ENCODE measurements at regions not wholly inside any gene's neighbourhood (a gene's known extent, or its start where the extent isn't known, plus 50 kb on each side); places are given as distances from the start of the nearest gene placed in this dataset.

DNA sequence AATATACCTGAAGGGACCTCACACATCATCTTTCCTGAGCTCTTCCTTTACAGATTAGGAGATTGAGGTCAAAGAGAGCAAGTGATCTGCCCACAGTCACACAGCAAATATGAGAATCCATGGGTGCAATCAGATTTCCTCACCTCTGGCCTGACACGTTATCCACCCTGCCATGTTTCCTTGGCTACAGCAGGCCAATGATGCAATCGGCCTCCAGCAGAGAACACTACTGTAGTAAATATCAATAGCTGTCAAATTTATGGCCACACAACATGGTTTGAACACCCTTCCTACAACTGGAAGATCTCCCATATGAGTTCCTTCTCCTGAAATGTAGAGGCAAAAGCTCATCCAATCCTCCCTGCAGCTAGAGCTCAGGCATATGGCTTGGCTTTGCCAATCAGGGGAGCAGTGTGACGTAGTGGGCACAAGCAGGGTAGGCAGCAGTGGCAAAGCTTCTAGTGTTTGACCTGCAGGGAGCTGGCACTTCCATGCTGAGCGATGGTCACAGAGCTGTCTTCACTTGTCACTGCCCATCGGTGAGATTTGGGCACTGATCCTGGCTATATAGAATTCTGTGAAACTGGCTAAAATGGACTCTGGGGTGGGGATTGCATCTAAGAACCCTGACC lies 271.3 kb downstream of the TJP1 start:
- H3K9me3 ChIP-seq (replicated peaks) = no peaks in the 10 kb centered on the region
- DNase-seq = no peak
- H3K4me1 ChIP-seq = no peaks in the 10 kb centered on the region
- H3K27ac ChIP-seq = no peak overlapping the region
- H3K4me3 ChIP-seq = no peak overlapping the region
- H3K27me3 ChIP-seq = no peaks in the 10 kb centered on the region
- H3K36me3 ChIP-seq = no peaks in the 10 kb centered on the region

DNA sequence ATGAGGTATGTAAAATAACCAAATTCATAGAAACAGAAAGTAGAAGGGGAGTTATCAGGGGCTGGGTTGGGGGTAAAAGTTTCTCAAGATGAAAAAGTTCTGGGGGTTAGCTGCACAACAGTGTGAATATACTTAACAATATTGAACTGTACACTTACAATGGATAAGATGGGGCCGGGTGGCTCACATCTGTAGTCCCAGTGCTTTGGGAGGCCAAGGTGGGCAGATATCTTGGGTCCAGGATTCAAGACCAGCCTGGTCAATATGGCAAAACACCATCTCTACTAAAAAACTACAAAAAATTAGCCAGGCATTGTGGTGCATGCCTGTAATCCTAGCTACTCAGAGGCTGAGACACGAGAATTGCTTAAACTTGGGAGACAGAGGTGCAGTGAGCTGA lies 274.3 kb downstream of the TJP1 start:
- H3K4me3 ChIP-seq = no peak overlapping the region
- no peaks in the 10 kb centered on the region for H3K27me3 ChIP-seq
- no peaks in the 10 kb centered on the region for H3K36me3 ChIP-seq
- H3K9me3 ChIP-seq (replicated peaks) = no peaks in the 10 kb centered on the region; the same call in 1 of the 2 replicates
- H3K27ac ChIP-seq = no peak overlapping the region
- H3K4me1 ChIP-seq = no peaks in the 10 kb centered on the region
- no peak for DNase-seq

DNA sequence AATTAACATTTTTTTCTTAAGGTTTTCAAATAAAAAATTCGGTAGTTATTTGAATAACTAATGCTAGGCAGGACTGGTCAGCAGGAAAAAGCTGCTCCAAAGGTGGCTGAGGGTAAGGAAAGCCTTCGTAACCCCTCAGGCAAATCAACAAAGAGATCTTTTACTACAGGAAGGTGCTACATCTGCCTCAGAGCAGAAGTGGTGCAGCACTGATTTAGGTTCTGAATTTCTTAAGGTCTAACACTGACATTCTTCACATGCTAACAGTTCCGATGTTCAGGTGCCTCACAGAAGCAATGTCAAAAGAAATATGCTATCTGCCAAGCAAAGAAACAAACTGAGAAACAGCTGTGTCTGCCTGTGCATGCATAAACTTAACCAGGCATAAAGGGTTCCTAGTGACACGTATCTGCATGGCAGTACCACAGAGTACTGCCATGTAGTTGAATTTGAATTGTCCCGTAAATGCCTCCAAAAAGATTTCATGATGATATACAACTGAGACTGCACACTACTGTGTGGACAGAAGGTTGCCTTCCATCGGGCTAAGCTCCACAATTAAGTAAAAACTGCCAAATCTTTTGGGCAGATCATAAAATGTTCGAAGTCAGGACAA lies 275.0 kb upstream of the NSMCE3 start:
- Histone ChIP-seq H3K4me1 (no peaks in the 10 kb centered on the region), H3K27me3 (no peaks in the 10 kb centered on the region), H3K4me3 (no peak overlapping the region), H3K27ac (no peak overlapping the region), H3K36me3 (no peaks in the 10 kb centered on the region), H3K9me3 (replicated peaks) (no peaks in the 10 kb centered on the region; the same call in 1 of the 2 replicates)
- no peak for DNase-seq

DNA sequence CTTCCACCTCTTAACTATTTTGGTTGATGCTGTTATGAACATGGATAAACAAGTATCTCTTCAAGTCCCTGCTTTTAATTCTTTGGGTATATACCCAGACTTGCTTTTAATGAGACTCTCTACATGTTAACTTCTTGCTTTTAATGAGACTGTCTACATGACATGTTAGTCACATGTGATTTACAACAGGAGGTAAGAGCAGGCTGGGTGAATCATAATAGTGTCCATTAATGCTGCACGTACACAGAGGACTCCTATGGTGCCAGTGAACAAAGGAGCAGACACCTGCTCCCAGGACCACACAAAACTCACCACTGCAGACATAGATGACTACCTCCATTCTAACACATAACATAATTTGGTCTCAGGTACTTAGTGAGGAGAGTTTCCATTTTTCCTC lies 273.4 kb upstream of the NSMCE3 start:
- Histone ChIP-seq H3K27me3 (no peaks in the 10 kb centered on the region), H3K36me3 (no peaks in the 10 kb centered on the region), H3K9me3 (replicated peaks) (no peaks in the 10 kb centered on the region; the same call in 1 of the 2 replicates), H3K27ac (no peak overlapping the region), H3K4me1 (no peaks in the 10 kb centered on the region), H3K4me3 (no peak overlapping the region)
- no peak for DNase-seq

DNA sequence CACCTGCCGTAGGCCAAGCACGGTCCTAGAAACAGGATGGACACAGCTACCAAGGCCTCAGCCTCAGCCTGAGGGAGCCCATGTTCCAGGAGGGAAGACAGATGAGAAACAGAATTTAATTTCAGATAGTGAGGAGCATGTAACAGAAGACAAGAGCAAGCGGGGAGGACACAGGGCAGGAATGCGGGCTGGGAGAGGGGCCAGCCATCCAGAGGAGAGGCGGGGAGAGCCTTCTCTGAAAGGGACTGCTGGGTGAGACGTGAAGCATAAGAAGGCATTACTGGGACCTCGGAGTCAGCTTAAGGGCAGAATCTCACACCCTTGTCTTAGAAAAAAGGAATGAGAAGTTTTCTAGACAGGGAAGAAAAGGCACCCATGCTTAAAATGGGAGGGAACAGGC lies 271.7 kb upstream of the NSMCE3 start:
- H3K4me3 ChIP-seq = no peak overlapping the region
- no peaks in the 10 kb centered on the region for H3K36me3 ChIP-seq
- no peak for DNase-seq
- no peaks in the 10 kb centered on the region; the same call in 1 of the 2 replicates for H3K9me3 ChIP-seq (replicated peaks)
- no peak overlapping the region for H3K27ac ChIP-seq
- no peaks in the 10 kb centered on the region for H3K4me1 ChIP-seq
- no peaks in the 10 kb centered on the region for H3K27me3 ChIP-seq

DNA sequence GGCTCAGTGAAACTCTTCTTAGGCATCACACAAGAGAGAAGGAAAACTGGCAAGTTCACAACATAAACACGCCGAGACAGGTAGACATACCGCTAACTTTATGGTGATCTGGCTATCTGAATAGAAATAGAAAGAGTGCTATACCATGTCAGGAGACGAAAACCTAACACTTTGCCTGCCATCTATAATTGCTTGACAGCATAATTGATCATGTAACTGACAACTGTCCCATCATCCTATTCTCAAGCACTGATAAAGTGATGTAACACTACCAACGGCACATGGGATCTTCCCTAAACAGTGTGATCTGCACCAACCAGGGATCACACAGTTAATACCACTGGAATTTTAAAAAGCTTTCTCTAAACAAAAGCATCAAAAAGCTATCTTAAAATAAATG lies 270.9 kb upstream of the NSMCE3 start:
- H3K9me3 ChIP-seq (replicated peaks) = no peaks in the 10 kb centered on the region; the same call in 1 of the 2 replicates
- no peak overlapping the region for H3K4me3 ChIP-seq
- H3K27ac ChIP-seq = no peak overlapping the region
- DNase-seq = no peak
- no peaks in the 10 kb centered on the region for H3K4me1 ChIP-seq
- no peaks in the 10 kb centered on the region for H3K36me3 ChIP-seq
- H3K27me3 ChIP-seq = no peaks in the 10 kb centered on the region

DNA sequence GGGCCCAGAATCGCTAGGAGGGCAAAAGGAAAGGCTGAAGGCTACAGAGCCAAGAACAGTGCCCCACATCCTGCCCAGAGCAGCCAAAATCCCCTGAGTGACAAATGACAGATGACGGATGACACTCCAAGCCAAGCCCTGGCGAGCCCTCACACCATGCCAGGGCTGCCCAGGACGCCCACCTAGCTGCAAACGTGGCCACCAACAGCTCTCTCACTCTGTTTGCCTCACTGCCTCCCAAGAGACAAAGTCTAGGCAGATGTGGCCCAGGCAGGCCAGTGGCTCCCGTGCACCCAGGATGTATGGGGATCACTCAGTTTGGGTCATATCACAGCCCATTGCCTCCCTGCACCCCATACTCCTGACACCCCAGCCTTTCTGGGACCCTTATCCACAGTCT lies 270.1 kb upstream of the NSMCE3 start:
- no peaks in the 10 kb centered on the region for H3K9me3 ChIP-seq (replicated peaks)
- no peaks in the 10 kb centered on the region for H3K36me3 ChIP-seq
- H3K4me1 ChIP-seq = no peaks in the 10 kb centered on the region
- no peak overlapping the region for H3K27ac ChIP-seq
- DNase-seq = no peak
- H3K27me3 ChIP-seq = no peaks in the 10 kb centered on the region
- H3K4me3 ChIP-seq = no peak overlapping the region

DNA sequence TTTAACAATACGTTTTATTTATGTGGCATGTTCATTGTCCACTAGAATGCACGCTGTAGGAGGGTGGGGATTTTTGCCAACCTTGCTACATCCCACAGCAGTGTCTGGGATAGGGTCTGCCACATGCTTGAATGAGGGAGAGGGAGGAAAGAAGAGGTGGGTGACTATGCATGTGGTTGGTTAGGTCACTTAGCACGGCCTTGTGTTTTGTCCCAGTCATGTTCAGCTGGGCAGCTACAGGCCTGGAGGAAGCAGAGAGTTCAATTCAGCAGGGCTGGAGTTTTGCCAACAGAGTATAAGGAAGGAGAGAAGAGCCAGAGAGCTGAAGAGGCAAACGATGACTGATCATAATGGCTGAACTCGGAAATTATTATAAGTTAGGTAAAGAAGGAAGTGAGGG lies 268.4 kb upstream of the NSMCE3 start:
- Histone ChIP-seq H3K27ac (no peak overlapping the region), H3K27me3 (no peaks in the 10 kb centered on the region), H3K9me3 (replicated peaks) (no peaks in the 10 kb centered on the region), H3K4me3 (no peak overlapping the region), H3K4me1 (no peaks in the 10 kb centered on the region), H3K36me3 (no peaks in the 10 kb centered on the region)
- peak in 1 of 2 experiments; percentile 10 for DNase-seq

DNA sequence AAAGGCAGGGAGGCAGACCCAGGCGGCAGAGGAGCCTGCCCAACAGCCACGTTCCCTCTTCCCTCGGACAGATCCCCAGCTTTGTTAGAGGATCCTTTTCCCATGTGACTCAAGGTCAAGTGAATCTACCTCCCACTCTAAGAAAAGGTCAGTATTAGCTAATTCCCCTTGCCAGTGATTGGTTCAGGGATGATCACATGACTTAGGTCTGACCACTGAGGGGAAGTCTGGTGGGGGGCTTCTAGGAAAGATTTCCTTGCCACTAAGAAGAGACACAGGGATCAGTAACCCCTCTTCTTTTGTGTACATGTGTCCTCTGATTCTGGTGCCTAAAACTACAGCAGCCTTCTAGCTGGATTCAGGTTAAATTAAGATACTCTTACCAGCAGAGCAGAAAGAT lies 266.3 kb upstream of the NSMCE3 start:
- Histone ChIP-seq H3K9me3 (replicated peaks) (no peaks in the 10 kb centered on the region), H3K27me3 (no peaks in the 10 kb centered on the region), H3K4me3 (no peak overlapping the region), H3K4me1 (no peaks in the 10 kb centered on the region), H3K36me3 (no peaks in the 10 kb centered on the region), H3K27ac (no peak overlapping the region)
- DNase-seq = no peak

DNA sequence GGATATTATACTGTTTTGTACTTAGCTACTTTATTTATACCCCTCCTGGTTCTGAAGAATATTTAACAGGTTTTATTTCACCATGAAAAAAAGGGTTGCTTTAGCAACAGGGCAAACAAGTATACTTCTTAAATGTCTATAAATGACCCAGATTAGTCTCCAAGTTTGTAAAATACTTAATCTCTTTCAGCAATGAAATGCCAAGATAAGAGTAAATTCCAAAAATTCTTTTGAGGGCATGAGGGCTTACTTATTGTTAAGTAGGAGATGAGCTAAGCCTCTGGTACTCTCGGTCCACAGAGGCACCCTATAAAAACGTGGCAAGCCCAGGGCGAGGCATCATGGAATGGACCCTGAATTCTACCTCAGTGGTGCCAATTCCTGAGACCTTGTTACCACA lies 264.8 kb upstream of the NSMCE3 start:
- no peak overlapping the region for H3K27ac ChIP-seq
- no peaks in the 10 kb centered on the region for H3K36me3 ChIP-seq
- H3K4me3 ChIP-seq = no peak overlapping the region
- no peaks in the 10 kb centered on the region for H3K27me3 ChIP-seq
- H3K9me3 ChIP-seq (replicated peaks) = no peaks in the 10 kb centered on the region
- H3K4me1 ChIP-seq = no peaks in the 10 kb centered on the region
- DNase-seq = no peak

DNA sequence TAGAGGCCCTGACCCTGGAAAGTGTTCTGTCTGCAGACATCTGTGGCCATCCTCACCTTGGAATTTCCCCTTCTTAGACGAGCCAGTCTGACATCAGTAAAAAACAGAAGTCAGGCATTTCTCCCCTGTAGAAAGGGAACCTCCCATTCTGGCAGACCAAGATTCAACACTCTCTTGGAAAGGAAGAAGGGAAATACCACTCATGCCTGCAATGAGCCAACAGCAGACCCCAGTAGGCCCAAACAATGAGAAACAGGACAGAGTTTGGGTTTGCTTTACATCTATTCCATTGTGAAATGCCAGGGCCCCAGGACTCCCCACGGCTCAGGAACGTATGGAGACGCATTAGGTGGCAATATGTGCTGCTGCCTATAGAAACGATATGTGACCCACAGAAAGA lies 264.0 kb upstream of the NSMCE3 start:
- no peak overlapping the region for H3K27ac ChIP-seq
- no peak overlapping the region for H3K4me3 ChIP-seq
- no peak for DNase-seq
- no peaks in the 10 kb centered on the region for H3K27me3 ChIP-seq
- no peaks in the 10 kb centered on the region for H3K9me3 ChIP-seq (replicated peaks)
- H3K4me1 ChIP-seq = no peaks in the 10 kb centered on the region
- H3K36me3 ChIP-seq = no peaks in the 10 kb centered on the region

DNA sequence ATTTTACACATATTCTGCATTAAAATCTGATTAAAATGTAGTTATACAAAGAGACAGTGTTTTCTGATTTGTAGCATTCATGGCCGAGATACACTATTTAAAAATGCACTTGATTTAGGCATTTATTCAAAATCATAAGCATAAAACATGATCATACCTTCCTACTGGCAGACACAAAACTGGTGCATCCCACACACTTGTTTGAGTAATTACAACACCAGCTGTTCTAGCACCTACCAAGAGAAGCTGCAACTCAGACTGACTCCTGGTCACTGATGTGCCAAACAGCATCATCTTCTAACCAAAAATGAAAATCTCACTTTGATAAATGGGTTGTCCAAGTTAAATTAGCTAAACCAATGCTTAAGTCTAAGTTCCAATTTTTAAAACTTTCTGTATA lies 262.7 kb upstream of the NSMCE3 start:
- Histone ChIP-seq H3K9me3 (replicated peaks) (no peaks in the 10 kb centered on the region), H3K4me1 (no peaks in the 10 kb centered on the region), H3K27ac (no peak overlapping the region), H3K36me3 (no peaks in the 10 kb centered on the region), H3K4me3 (no peak overlapping the region), H3K27me3 (no peaks in the 10 kb centered on the region)
- no peak for DNase-seq

DNA sequence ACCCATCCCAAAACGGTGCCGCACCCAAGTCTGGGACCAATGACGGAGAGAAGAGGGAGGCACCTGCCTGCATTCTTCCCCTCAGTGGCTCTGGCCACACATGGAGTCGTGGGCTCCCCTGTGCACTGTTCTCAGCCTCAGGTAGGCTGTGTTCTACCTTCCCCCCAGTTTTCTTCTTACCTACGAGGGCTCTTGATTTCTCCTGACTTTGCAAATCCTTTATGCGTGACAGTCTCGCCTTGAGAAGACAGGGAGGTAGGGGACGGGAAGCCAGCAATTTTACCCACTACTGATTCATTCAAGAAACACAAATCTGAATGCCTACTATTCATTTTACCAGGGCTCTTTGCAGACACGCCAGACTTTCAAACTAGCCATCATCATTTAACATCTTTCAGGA lies 261.3 kb upstream of the NSMCE3 start:
- no peak for DNase-seq
- Histone ChIP-seq H3K4me3 (no peak overlapping the region), H3K36me3 (no peaks in the 10 kb centered on the region), H3K27me3 (no peaks in the 10 kb centered on the region), H3K27ac (no peak overlapping the region), H3K4me1 (no peaks in the 10 kb centered on the region), H3K9me3 (replicated peaks) (no peaks in the 10 kb centered on the region)

DNA sequence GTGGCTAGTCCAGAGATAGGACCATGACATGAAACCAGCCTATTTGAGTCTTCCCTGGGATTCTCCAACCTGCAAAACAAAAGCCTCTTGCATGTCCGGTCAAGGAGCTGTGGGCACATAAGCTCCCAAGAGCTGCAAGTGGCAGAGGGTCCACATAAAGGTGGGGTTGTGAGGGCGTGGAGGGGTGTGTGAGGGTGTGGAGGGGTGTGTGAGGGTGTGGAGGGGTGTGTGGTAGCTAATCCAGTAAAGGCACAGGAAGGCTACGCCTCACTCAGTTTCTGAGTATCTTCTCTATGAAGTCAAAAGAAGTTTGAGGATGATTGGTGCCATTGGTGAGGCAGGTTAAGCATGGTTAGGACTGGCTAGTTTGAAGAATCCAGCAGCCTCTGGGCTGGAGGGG lies 259.4 kb upstream of the NSMCE3 start:
- Histone ChIP-seq H3K36me3 (no peaks in the 10 kb centered on the region), H3K9me3 (replicated peaks) (no peaks in the 10 kb centered on the region), H3K4me3 (no peak overlapping the region), H3K27me3 (no peaks in the 10 kb centered on the region), H3K4me1 (no peaks in the 10 kb centered on the region), H3K27ac (no peak overlapping the region)
- DNase-seq = no peak

DNA sequence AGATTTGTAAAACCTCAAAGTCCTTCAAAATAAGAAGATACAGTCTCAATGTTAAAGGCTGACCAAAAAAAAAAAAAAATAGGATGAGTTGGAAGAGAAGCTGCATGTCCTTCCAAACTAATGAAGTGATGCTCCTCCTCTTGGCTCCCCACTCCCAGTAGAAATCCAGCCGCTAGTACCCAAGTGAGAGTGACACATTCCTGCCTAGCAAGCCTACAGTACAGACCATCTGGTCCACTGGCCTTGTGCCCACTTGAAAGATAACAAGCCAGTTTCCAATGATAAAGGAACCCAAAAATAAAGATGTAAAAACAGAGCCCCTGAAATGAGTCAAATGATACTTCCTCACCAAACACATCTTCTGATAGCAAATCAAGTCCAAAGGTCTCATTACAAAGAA lies 258.7 kb upstream of the NSMCE3 start:
- H3K4me1 ChIP-seq = no peaks in the 10 kb centered on the region
- H3K27me3 ChIP-seq = no peaks in the 10 kb centered on the region
- DNase-seq = no peak
- no peaks in the 10 kb centered on the region for H3K36me3 ChIP-seq
- H3K27ac ChIP-seq = no peak overlapping the region
- no peak overlapping the region for H3K4me3 ChIP-seq
- H3K9me3 ChIP-seq (replicated peaks) = no peaks in the 10 kb centered on the region

DNA sequence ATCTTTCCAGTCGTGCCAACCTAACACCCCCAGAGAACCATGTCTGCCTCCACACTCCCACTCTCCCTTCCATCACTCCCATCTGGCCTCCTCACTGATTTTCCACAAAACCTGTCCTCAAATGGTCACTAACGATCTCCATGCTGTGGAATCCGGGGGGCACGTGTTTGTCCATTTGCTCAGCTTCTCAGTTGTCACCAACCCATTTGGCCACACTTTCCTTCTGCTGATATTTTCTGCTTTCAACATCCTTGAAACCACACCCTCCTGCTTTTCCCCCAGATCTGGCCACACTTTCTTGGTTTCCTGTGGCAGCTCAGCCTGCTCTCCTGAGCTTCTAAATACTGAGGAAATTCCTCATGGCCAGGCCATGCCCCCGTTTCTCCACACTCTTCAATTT lies 257.2 kb upstream of the NSMCE3 start:
- no peaks in the 10 kb centered on the region for H3K9me3 ChIP-seq (replicated peaks)
- no peaks in the 10 kb centered on the region for H3K27me3 ChIP-seq
- no peak overlapping the region for H3K4me3 ChIP-seq
- H3K27ac ChIP-seq = no peak overlapping the region
- H3K4me1 ChIP-seq = peaks cover 11% of the 10 kb centered on the region
- no peak for DNase-seq
- no peaks in the 10 kb centered on the region for H3K36me3 ChIP-seq

Measured in SJCRH30 (cell line).